MCF 10A (cell line): ENCODE measurements at regions not wholly inside any gene's neighbourhood (a gene's known extent, or its start where the extent isn't known, plus 50 kb on each side); places are given as distances from the start of the nearest gene placed in this dataset.

ENCODE experiments used
- BruUV-seq: library from RNA; stranded (reverse); fragments of 400-500 nt; replicated peaks from 2 replicates; lab custom pipeline; 2021; lab: Mats Ljungman, UMichigan
- CTCF ChIA-PET: fragments of 300-600 bp; sonication (Branson Sonifier 250); formaldehyde crosslinking; extraction: SDS; loops from one replicate; lab custom pipeline; 2021; ENCODE audit warnings: antibody characterized with exemption, inconsistent platforms; lab: Yijun Ruan, JAX
- POLR2A ChIA-PET: fragments of 300-600, 350-650 bp; sonication (Branson Sonifier 250); formaldehyde crosslinking; extraction: SDS; loops from one replicate; lab custom pipeline; 2020; ENCODE audit warnings: antibody characterized with exemption, inconsistent platforms; lab: Yijun Ruan, JAX
- DNase-seq: peaks from one replicate; pipeline ENCODE4 v3.0.0-alpha.2; 2018; ENCODE audit not compliant: unreplicated experiment
- H3K27ac Mint-ChIP-seq: one replicate; pipeline ENCODE4 v1.8.0; 2022; ENCODE audit warnings: mild to moderate bottlenecking, low read depth, mixed read lengths; ENCODE audit not compliant: unreplicated experiment
- H3K27me3 Mint-ChIP-seq: one replicate; pipeline ENCODE4 v1.8.0; 2022; ENCODE audit warnings: mixed read lengths; ENCODE audit not compliant: insufficient read depth, unreplicated experiment
- H3K36me3 Mint-ChIP-seq: one replicate; pipeline ENCODE4 v1.8.0; 2022; ENCODE audit warnings: mild to moderate bottlenecking, moderate library complexity, mixed read lengths; ENCODE audit not compliant: insufficient read depth, unreplicated experiment
- H3K4me1 Mint-ChIP-seq: one replicate; pipeline ENCODE4 v1.8.0; 2022; ENCODE audit warnings: mixed read lengths; ENCODE audit not compliant: insufficient read depth, unreplicated experiment
- H3K4me3 Mint-ChIP-seq: one replicate; pipeline ENCODE4 v1.8.0; 2022; ENCODE audit warnings: mild to moderate bottlenecking, moderate library complexity, mixed read lengths; ENCODE audit not compliant: unreplicated experiment
- H3K9me3 Mint-ChIP-seq: one replicate; pipeline ENCODE4 v1.8.0; 2022; ENCODE audit warnings: mixed read lengths; ENCODE audit not compliant: unreplicated experiment
- CTCF ChIP-seq: fragments of 200-600 bp; IDR thresholded peaks from one replicate; pipeline ENCODE4 v1.8.0; 2022; ENCODE audit warnings: antibody characterized with exemption, mild to moderate bottlenecking; ENCODE audit not compliant: unreplicated experiment
- intact Hi-C: fragments of 100-400 bp; cut with micrococcal nuclease; formaldehyde crosslinking; loops from 2 replicates; pipeline ENCODE4 v1.14.1; 2022

GRCh38 chr11:25309818-25310217, 813.0 kb downstream of the LUZP2 start:
- Mint-ChIP-seq H3K9me3 (peaks cover 30% of the 10 kb centered on the region), H3K4me1 (no peaks in the 10 kb centered on the region), H3K27me3 (no peaks in the 10 kb centered on the region), H3K4me3 (no peak overlapping the region), H3K36me3 (no peaks in the 10 kb centered on the region), H3K27ac (no peak overlapping the region)
- no peak for DNase-seq
- no peak for TF ChIP-seq CTCF
- ChIA-PET POLR2A (no interaction called here), CTCF (no interaction called here)
- intact Hi-C loops, result no loop called here
- no TSS peak for BruUV-seq

GRCh38 chr11:25317216-25317615, 820.4 kb downstream of the LUZP2 start:
- H3K36me3 Mint-ChIP-seq, result no peaks in the 10 kb centered on the region
- ChIA-PET POLR2A (interaction anchor here (1.2 kb wide), 1 partner anchor 577 kb away, joined by 3 read pairs; no protein-coding TSS in a partner anchor), CTCF (interaction anchor here (0.6 kb wide), 1 partner anchor 82 kb away, joined by 3 read pairs; no protein-coding TSS in a partner anchor)
- no peak for DNase-seq
- no peaks in the 10 kb centered on the region for H3K27me3 Mint-ChIP-seq
- H3K4me3 Mint-ChIP-seq, result no peak overlapping the region
- H3K27ac Mint-ChIP-seq, result no peak overlapping the region
- BruUV-seq, result no TSS peak
- no peak for TF ChIP-seq CTCF
- intact Hi-C loops, result no loop called here
- no peaks in the 10 kb centered on the region for H3K4me1 Mint-ChIP-seq
- H3K9me3 Mint-ChIP-seq, result no peaks in the 10 kb centered on the region

GRCh38 chr11:25319127-25319526, 822.3 kb downstream of the LUZP2 start:
- H3K27me3 Mint-ChIP-seq, result no peaks in the 10 kb centered on the region
- no TSS peak for BruUV-seq
- H3K27ac Mint-ChIP-seq, result no peak overlapping the region
- intact Hi-C loops, result no loop called here
- DNase-seq, result no peak
- no peak for TF ChIP-seq CTCF
- H3K4me3 Mint-ChIP-seq, result no peak overlapping the region
- POLR2A ChIA-PET, result no interaction called here
- CTCF ChIA-PET, result no interaction called here
- no peaks in the 10 kb centered on the region for H3K36me3 Mint-ChIP-seq
- no peaks in the 10 kb centered on the region for H3K4me1 Mint-ChIP-seq
- no peaks in the 10 kb centered on the region for H3K9me3 Mint-ChIP-seq

- no peaks in the 10 kb centered on the region for H3K9me3 Mint-ChIP-seq
- no peak for TF ChIP-seq CTCF
- CTCF ChIA-PET, result no interaction called here
- no peak for DNase-seq
- no peaks in the 10 kb centered on the region for H3K36me3 Mint-ChIP-seq
- POLR2A ChIA-PET, result no interaction called here
- H3K27me3 Mint-ChIP-seq, result no peaks in the 10 kb centered on the region
- H3K27ac Mint-ChIP-seq, result no peak overlapping the region
- H3K4me3 Mint-ChIP-seq, result no peak overlapping the region
- intact Hi-C loops, result no loop called here
- H3K4me1 Mint-ChIP-seq, result no peaks in the 10 kb centered on the region
- no TSS peak for BruUV-seq
Measured at GRCh38 chr11:25327656-25328055, 830.8 kb downstream of the LUZP2 start.
